ENCODE measurements at regions not wholly inside any gene's neighbourhood (a gene's known extent, or its start where the extent isn't known, plus 50 kb on each side); places are given as distances from the start of the nearest gene placed in this dataset.
"Not testable (repeated sequence)": the region's sequence is repeated elsewhere in the genome, so short reads cannot be mapped to it uniquely, and the experiment has no call there.

GRCh38 chr10:45118929-45119328, 118.2 kb downstream of the ZNF22 start:
- no peak for DNase-seq (ENCODE audit: low read depth in 2 of 2)

- not testable (repeated sequence) for DNase-seq (ENCODE audit: low read depth in 2 of 2)
Measured at GRCh38 chr10:45122180-45122860, 121.6 kb downstream of the ZNF22 start.

- DNase-seq (ENCODE audit: low read depth in 2 of 2) = no peak
Measured at GRCh38 chr10:45135443-45136198, 134.9 kb downstream of the ZNF22 start.

GRCh38 chr10:45136256-45136655, 135.5 kb downstream of the ZNF22 start:
- no peak for DNase-seq (ENCODE audit: low read depth in 2 of 2)

GRCh38 chr10:45144326-45145070, 143.8 kb downstream of the ZNF22 start:
- DNase-seq (ENCODE audit: low read depth in 2 of 2) = no peak

- DNase-seq (ENCODE audit: low read depth in 2 of 2) = not testable (repeated sequence)
Measured at GRCh38 chr10:45145143-45145542, 144.4 kb downstream of the ZNF22 start.

GRCh38 chr10:45147000-45147399, 146.3 kb downstream of the ZNF22 start:
- no peak for DNase-seq (ENCODE audit: low read depth in 2 of 2)

- DNase-seq (ENCODE audit: low read depth in 2 of 2) = no peak
Measured at GRCh38 chr10:45150997-45151396, 150.3 kb downstream of the ZNF22 start.

GRCh38 chr10:45151467-45152214, 150.9 kb downstream of the ZNF22 start:
- DNase-seq (ENCODE audit: low read depth in 2 of 2) = no peak

GRCh38 chr10:45152726-45153125, 152.0 kb downstream of the ZNF22 start:
- no peak for DNase-seq (ENCODE audit: low read depth in 2 of 2)

- DNase-seq (ENCODE audit: low read depth in 2 of 2) = no peak
Measured at GRCh38 chr10:45154502-45154901, 153.8 kb downstream of the ZNF22 start.

GRCh38 chr10:45155784-45156183, 155.1 kb downstream of the ZNF22 start:
- no peak for DNase-seq (ENCODE audit: low read depth in 2 of 2)

GRCh38 chr10:45160271-45160670, 155.1 kb downstream of the OR13A1 start:
- no peak for DNase-seq (ENCODE audit: low read depth in 2 of 2)

GRCh38 chr10:45163315-45163975, 152.0 kb downstream of the OR13A1 start:
- DNase-seq (ENCODE audit: low read depth in 2 of 2) = no peak

- DNase-seq (ENCODE audit: low read depth in 2 of 2) = not testable (repeated sequence)
Measured at GRCh38 chr10:45175520-45176118, 139.8 kb downstream of the OR13A1 start.

GRCh38 chr10:45179691-45180090, 135.7 kb downstream of the OR13A1 start:
- no peak for DNase-seq (ENCODE audit: low read depth in 2 of 2)

- no peak for DNase-seq (ENCODE audit: low read depth in 2 of 2)
Measured at GRCh38 chr10:45180507-45180906, 134.9 kb downstream of the OR13A1 start.

GRCh38 chr10:45180946-45181875, 134.2 kb downstream of the OR13A1 start:
- no peak for DNase-seq (ENCODE audit: low read depth in 2 of 2)

GRCh38 chr10:45183174-45183573, 132.2 kb downstream of the OR13A1 start:
- no peak for DNase-seq (ENCODE audit: low read depth in 2 of 2)
